ENCODE measurements at regions not wholly inside any gene's neighbourhood (a gene's known extent, or its start where the extent isn't known, plus 50 kb on each side); places are given as distances from the start of the nearest gene placed in this dataset.
"Not testable (repeated sequence)": the region's sequence is repeated elsewhere in the genome, so short reads cannot be mapped to it uniquely, and the experiment has no call there.

- DNase-seq (ENCODE audit: low read depth in 3 of 3, low spot score in 1 of 3) = no peak
Measured at GRCh38 chr18:39313992-39314391, 1748.4 kb upstream of the CELF4 start.

- no peak for DNase-seq (ENCODE audit: low read depth in 3 of 3, low spot score in 1 of 3)
Measured at GRCh38 chr18:39311111-39311712, 1745.6 kb upstream of the CELF4 start.

DNA sequence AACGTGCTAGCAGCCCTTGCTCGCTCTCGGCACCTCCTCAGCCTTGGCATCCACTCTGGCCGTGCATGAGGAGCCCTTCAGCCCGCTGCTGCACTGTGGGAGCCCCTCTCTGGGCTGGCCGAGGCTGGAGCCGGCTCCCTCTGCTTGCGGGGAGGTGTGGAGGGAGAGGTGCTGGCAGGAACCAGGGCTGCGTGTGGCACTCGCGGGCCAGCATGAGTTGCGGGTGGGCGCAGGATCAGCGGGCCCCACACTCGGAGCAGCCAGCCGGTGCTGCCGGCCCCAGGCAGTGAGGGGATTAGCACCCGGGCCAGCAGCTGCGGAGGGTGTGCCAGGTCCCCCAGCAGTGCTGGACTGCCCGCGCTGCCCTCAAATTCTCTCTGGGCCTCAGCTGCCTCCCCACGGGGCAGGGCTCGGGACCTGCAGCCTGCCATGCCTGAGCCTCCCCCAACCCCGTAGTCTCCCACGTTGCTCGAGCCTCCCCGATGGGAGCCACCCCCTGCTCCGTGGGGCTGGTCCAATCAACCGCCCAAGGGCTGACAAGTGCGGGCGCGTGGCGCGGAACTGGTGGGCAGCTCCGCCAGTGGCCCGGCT, 1743.4 kb upstream of the CELF4 start:
- not testable (repeated sequence) for DNase-seq (ENCODE audit: low read depth in 3 of 3, low spot score in 1 of 3)

DNA sequence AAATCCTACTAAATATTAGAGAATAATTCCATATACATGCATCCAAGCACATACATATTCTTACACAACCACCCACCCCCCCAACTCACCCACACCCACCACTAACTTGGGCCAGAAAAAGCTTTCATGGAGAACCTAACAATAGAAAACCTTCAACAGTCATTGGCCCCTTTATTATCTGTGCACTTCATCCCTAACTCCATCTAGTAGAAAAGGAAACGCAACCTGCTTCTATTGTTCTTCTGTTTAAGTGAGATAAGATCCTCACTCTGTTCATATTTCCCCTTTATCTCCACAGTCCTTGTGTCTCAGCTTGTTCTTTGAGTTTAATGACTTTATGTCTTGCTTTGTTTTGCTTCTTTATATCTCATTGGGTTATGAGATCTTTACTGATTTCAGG, 1740.2 kb upstream of the CELF4 start:
- DNase-seq (ENCODE audit: low read depth in 3 of 3, low spot score in 1 of 3) = no peak

DNA sequence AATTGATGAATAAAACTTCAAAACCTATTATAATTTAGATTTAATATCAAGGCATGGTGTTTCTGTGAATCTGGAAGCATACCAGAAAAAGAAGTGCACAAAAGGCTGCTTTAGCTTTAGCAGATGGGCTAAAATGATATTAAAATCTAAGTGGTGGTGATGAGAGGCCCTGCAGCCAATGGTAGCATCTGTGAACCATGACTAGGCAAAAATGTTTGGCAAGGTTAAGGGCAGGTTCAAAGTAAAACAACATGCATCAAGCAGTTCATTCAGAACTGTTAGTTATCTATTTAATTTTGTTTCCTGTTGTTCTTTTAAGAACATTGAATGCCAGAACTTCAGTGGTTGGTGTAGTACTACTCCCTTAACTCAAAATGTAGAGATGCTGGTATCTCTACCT, 1736.9 kb upstream of the CELF4 start:
- no peak for DNase-seq (ENCODE audit: low read depth in 3 of 3, low spot score in 1 of 3)

DNA sequence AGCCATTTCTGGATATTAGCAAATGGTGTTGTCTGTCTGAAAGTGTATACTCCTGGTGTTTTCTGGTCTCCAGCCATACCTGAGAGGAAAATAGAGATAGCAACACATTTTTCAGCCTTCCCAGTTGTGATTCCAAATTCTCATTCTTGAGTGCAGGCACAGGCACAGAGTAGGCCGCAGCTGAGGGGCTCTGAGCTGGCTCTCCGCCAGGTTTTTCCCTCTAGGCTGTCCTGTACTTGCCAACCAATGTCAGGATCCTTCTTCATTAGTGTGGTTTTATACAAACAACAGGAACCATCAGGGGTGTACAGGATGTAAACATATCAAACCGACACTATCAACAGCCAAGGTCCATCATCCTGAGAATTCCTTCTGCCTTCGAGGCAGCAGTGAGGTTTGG, 1733.6 kb upstream of the CELF4 start:
- DNase-seq (ENCODE audit: low read depth in 3 of 3, low spot score in 1 of 3) = no peak

- DNase-seq (ENCODE audit: low read depth in 3 of 3, low spot score in 1 of 3) = no peak
Measured at GRCh38 chr18:39297225-39297624, 1731.6 kb upstream of the CELF4 start.

DNA sequence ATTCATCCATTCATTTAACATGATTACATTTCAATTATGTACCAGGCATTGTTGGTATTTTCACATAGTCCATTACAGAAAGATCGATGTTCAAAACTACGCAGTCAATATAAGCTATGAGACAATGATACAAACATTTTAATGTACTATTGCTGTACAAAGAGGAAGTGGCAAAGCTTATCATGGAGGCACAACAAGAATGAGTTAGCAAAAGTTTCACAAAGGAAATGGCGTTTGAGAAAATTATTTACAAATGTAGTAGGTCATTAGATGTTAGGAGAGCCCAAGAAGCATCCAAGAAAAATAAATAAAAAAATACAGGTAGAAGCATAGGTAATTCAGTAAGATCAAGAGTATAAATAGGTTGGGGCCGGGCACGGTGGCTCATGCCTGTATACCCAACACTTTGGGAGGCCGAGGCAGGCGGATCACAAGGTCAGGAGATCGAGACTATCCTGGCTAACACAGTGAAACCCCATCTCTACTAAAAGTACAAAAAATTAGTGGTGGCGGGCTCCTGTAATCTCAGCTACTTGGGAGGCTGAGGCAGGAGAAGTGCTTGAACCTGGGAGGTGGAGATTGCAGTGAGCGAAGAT, 1730.8 kb upstream of the CELF4 start:
- no peak for DNase-seq (ENCODE audit: low read depth in 3 of 3, low spot score in 1 of 3)

DNA sequence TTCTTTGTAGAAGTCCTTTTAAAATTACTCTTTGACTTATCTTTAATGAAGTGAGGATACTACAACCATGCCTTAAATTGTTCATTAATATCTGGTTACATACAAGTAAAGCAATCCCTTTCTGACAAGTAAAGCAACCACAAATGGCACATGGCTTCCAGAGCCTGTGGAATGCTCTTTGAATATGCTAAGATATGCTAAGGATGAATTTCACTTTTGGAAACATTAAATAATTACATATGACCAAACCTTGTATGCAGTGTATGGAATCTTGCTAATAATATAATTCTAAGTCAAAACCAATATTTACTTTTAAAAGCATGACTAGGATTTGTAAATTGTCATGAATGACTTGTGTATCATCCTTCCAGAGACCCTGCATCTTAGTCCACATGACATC, 1711.2 kb upstream of the CELF4 start:
- DNase-seq (ENCODE audit: low read depth in 3 of 3, low spot score in 1 of 3) = no peak

DNA sequence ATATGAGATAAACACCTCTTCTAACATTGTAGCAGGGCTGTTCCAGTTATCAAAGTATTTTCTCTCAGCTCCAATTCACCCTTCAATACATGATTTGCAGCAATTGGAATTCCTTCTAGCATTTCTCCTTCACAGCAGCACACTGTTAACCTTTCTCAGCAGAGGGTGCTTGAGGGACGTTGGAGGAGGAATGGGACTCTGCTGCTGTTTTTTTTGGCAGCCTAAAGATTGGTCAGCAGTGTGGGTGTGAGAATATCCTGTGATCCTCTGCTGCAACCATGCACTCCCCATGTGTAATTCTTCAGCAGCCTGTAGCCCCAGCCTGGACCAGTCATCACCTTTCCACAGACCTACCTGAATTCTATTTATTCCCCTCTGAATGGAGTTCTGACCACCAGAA, 1708.9 kb upstream of the CELF4 start:
- no peak for DNase-seq (ENCODE audit: low read depth in 3 of 3, low spot score in 1 of 3)

- no peak for DNase-seq (ENCODE audit: low read depth in 3 of 3, low spot score in 1 of 3)
Measured at GRCh38 chr18:39272230-39272629, 1706.6 kb upstream of the CELF4 start.

GRCh38 chr18:39271654-39272053, 1706.1 kb upstream of the CELF4 start:
- no peak for DNase-seq (ENCODE audit: low read depth in 3 of 3, low spot score in 1 of 3)

GRCh38 chr18:39260565-39260964, 1695.0 kb upstream of the CELF4 start:
- no peak for DNase-seq (ENCODE audit: low read depth in 3 of 3, low spot score in 1 of 3)

- no peak for DNase-seq (ENCODE audit: low read depth in 3 of 3, low spot score in 1 of 3)
Measured at GRCh38 chr18:39259736-39260135, 1694.1 kb upstream of the CELF4 start.

- DNase-seq (ENCODE audit: low read depth in 3 of 3, low spot score in 1 of 3) = no peak
Measured at GRCh38 chr18:39244242-39244641, 1678.6 kb upstream of the CELF4 start.

- DNase-seq (ENCODE audit: low read depth in 3 of 3, low spot score in 1 of 3) = no peak
Measured at GRCh38 chr18:39241534-39241933, 1675.9 kb upstream of the CELF4 start.

GRCh38 chr18:39238981-39239660, 1673.5 kb upstream of the CELF4 start:
- DNase-seq (ENCODE audit: low read depth in 3 of 3, low spot score in 1 of 3) = no peak

GRCh38 chr18:39235118-39235719, 1669.6 kb upstream of the CELF4 start:
- no peak for DNase-seq (ENCODE audit: low read depth in 3 of 3, low spot score in 1 of 3)

DNA sequence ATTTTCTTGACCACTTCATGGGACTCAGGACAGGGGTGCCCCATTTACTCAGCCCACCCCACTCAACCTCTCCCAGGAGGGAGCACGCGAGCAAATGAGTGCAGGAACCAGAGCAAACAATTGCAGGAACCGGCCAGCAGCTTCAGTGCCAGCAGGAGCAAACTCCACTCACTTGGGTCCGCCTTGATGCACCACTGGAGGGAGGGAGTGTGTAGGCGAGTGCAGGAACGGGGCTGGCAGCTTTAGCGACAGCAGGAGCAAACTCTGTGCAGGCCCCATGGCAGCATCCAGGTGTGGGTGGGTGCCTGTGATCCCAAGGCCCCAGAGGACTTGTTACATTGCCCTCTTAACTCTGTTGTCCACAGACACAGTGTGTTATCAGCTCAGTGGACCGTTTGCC, 1667.3 kb upstream of the CELF4 start:
- no peak for DNase-seq (ENCODE audit: low read depth in 3 of 3, low spot score in 1 of 3)

DNA sequence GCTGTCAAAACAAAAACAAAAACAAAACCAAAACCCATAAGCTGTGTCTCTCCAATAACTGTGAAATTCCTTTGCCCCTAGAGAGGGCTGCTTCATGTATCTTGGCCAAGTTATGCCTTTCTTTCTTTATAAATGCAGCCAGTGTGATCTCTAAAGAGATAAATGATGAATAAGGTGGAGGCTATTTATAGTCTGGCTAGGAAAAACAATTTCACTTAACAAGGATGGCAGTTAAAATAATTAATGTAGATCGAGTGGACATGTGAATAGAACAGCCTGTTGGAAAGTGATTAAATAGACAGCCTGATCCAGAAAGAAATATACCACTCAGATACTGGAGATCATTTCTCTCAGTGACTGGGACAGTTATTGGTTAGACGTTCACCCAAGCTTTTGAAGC, 1666.9 kb upstream of the CELF4 start:
- DNase-seq (ENCODE audit: low read depth in 3 of 3, low spot score in 1 of 3) = no peak

GRCh38 chr18:39230086-39230803, 1664.6 kb upstream of the CELF4 start:
- no peak for DNase-seq (ENCODE audit: low read depth in 3 of 3, low spot score in 1 of 3)
